PC-3 (cell line): ENCODE measurements at regions not wholly inside any gene's neighbourhood (a gene's known extent, or its start where the extent isn't known, plus 50 kb on each side); places are given as distances from the start of the nearest gene placed in this dataset.
"Not testable (repeated sequence)": the region's sequence is repeated elsewhere in the genome, so short reads cannot be mapped to it uniquely, and the experiment has no call there.

Experiments
- ATAC-seq: fragments of 200-7000 bp; cut with Tn5 transposase; 2 replicates; pipeline ENCODE4 v1.9.1; 2020; ENCODE audit warnings: mild to moderate bottlenecking, moderate library complexity
- BruUV-seq: library from RNA; stranded (reverse); fragments of 400-500 nt; replicated peaks from 2 replicates; lab custom pipeline; 2021; lab: Mats Ljungman, UMichigan
- CTCF ChIA-PET: fragments of 300-600 bp; sonication (Branson Sonifier 250); formaldehyde crosslinking; loops from one replicate; lab custom pipeline; 2022; ENCODE audit warnings: antibody characterized with exemption; lab: Charles Lee
- POLR2A ChIA-PET: fragments of 300-600 bp; sonication (Branson Sonifier 250); formaldehyde crosslinking; loops from one replicate; lab custom pipeline; 2022; ENCODE audit warnings: antibody characterized with exemption; ENCODE audit not compliant: unreplicated experiment; lab: Charles Lee
- DNase-seq: peaks from one replicate; pipeline ENCODE4 v3.0.0-alpha.2; 2015
- H2AFZ ChIP-seq: fragments of 300-600 bp; sonication (generic); 2 replicates; pipeline ENCODE4 v1.6.0; 2016; ENCODE audit warnings: antibody characterized with exemption, low read length
- H3F3A ChIP-seq: fragments of 300-600 bp; sonication (generic); one replicate; pipeline ENCODE4 v1.6.0; 2017; ENCODE audit warnings: antibody characterized with exemption, low read length, control low read depth, mild to moderate bottlenecking; ENCODE audit not compliant: unreplicated experiment
- H3K27ac ChIP-seq: fragments of 300-600 bp; sonication (generic); 2 replicates; pipeline ENCODE4 v1.5.1; 2016; ENCODE audit warnings: mild to moderate bottlenecking, low read length
- H3K27me3 ChIP-seq: fragments of 300-600 bp; sonication (generic); 2 replicates; pipeline ENCODE4 v1.6.1; 2016; ENCODE audit warnings: low read length, mixed read lengths
- H3K36me3 ChIP-seq: fragments of 300-600 bp; sonication (generic); 2 replicates; pipeline ENCODE4 v1.6.1; 2016; ENCODE audit warnings: low read depth, mixed run types, low read length, mixed read lengths
- H3K4me1 ChIP-seq: fragments of 300-600 bp; sonication (generic); 2 replicates; pipeline ENCODE4 v1.5.1; 2016; ENCODE audit warnings: low read length; ENCODE audit not compliant: insufficient read depth
- H3K4me2 ChIP-seq: fragments of 300-600 bp; sonication (generic); 2 replicates; pipeline ENCODE4 v1.6.0; 2016; ENCODE audit warnings: low read length
- H3K4me3 ChIP-seq: fragments of 300-600 bp; sonication (generic); 2 replicates; pipeline ENCODE4 v1.5.1; 2016; ENCODE audit warnings: mild to moderate bottlenecking, low read length, mixed read lengths
- H3K79me2 ChIP-seq: fragments of 300-600 bp; sonication (generic); 2 replicates; pipeline ENCODE4 v1.6.1; 2017; ENCODE audit warnings: low read length, mixed read lengths
- H3K9ac ChIP-seq: fragments of 300-600 bp; sonication (generic); 2 replicates; pipeline ENCODE4 v1.6.0; 2016; ENCODE audit warnings: mild to moderate bottlenecking, low read length
- H3K9me2 ChIP-seq: fragments of 300-600 bp; sonication (generic); replicated peaks from 2 replicates; pipeline ENCODE4 v1.6.1; 2016; ENCODE audit warnings: mixed run types, low read length, mixed read lengths
- H3K9me3 ChIP-seq: fragments of 300-600 bp; sonication (generic); 2 replicates; pipeline ENCODE4 v1.6.1; 2016; ENCODE audit warnings: low read length, mixed read lengths
- H4K20me1 ChIP-seq: fragments of 300-600 bp; sonication (generic); 2 replicates; pipeline ENCODE4 v1.6.1; 2016; ENCODE audit warnings: low read length, mixed read lengths
- CTCF ChIP-seq: fragments of 300-600 bp; sonication (generic); conservative IDR thresholded peaks from 2 replicates; pipeline ENCODE4 v1.5.1; 2017; ENCODE audit warnings: antibody characterized with exemption, low read depth, mild to moderate bottlenecking, low read length
- EZH2 ChIP-seq: fragments of 300-600 bp; sonication (generic); IDR thresholded peaks from one replicate; pipeline ENCODE4 v1.6.1; 2017; ENCODE audit warnings: antibody characterized with exemption, mild to moderate bottlenecking, low read length; ENCODE audit not compliant: unreplicated experiment
- EZH2phosphoT487 ChIP-seq: fragments of 300-600 bp; sonication (generic); IDR thresholded peaks from 2 replicates; pipeline ENCODE4 v1.6.1; 2018; ENCODE audit warnings: mild to moderate bottlenecking, antibody characterized with exemption, low read length, borderline replicate concordance
- intact Hi-C: fragments of 100-400 bp; cut with micrococcal nuclease; formaldehyde crosslinking; loops from 2 replicates; pipeline ENCODE4 v1.9.0; 2023

- no peak for TF ChIP-seq EZH2phosphoT487
- no peak for TF ChIP-seq EZH2
- TF ChIP-seq CTCF: no peak
- ChIA-PET CTCF (no interaction called here), POLR2A (no interaction called here)
- Histone ChIP-seq H3K36me3 (no peaks in the 10 kb centered on the region), H3K79me2 (no peaks in the 10 kb centered on the region), H3K27ac (no peak overlapping the region), H2AFZ (no peak overlapping the region), H3K27me3 (no peaks in the 10 kb centered on the region), H3K4me1 (peaks cover 49% of the 10 kb centered on the region), H4K20me1 (no peaks in the 10 kb centered on the region), H3K4me2 (peak overlapping the region; percentile 38), H3K9me3 (no peaks in the 10 kb centered on the region), H3K9me2 (no peaks in the 10 kb centered on the region), H3F3A (peaks cover 4% of the 10 kb centered on the region), H3K9ac (no peak overlapping the region), H3K4me3 (no peak overlapping the region)
- intact Hi-C loops: loop anchor here (10.0 kb wide), 2 partner anchors 64 to 174 kb away; no protein-coding TSS in a partner anchor
- no TSS peak for BruUV-seq
- ATAC-seq: no peak
- DNase-seq: no peak
Measured at GRCh38 chrX:46200413-46200812, 344.8 kb downstream of the ZNF674 start.

GRCh38 chrX:46198858-46199257 is 346.4 kb downstream of the ZNF674 start:
- intact Hi-C loops: no loop called here
- ChIA-PET CTCF (no interaction called here), POLR2A (no interaction called here)
- H2AFZ ChIP-seq: no peak overlapping the region
- H3K4me2 ChIP-seq: peak overlapping the region; percentile 18; the same call in 1 of the 2 replicates
- ATAC-seq: peak; percentile 71
- peaks cover 37% of the 10 kb centered on the region for H3K4me1 ChIP-seq
- H4K20me1 ChIP-seq: no peaks in the 10 kb centered on the region
- 0 out of 2 replicates have a peak overlapping the region, but pooled peaks have one; percentile 6 for H3K27ac ChIP-seq
- no peak for TF ChIP-seq EZH2phosphoT487
- TF ChIP-seq EZH2: no peak
- TF ChIP-seq CTCF: no peak
- H3K79me2 ChIP-seq: no peaks in the 10 kb centered on the region
- DNase-seq: peak; percentile 63
- no peak overlapping the region for H3K4me3 ChIP-seq
- peaks cover 4% of the 10 kb centered on the region for H3F3A ChIP-seq
- no TSS peak for BruUV-seq
- H3K27me3 ChIP-seq: no peaks in the 10 kb centered on the region
- H3K9me3 ChIP-seq: no peaks in the 10 kb centered on the region
- no peak overlapping the region for H3K9ac ChIP-seq
- no peaks in the 10 kb centered on the region for H3K36me3 ChIP-seq
- no peaks in the 10 kb centered on the region for H3K9me2 ChIP-seq

GRCh38 chrX:46186811-46187106 is 358.5 kb downstream of the ZNF674 start:
- H3K9me2 ChIP-seq, H3K79me2 ChIP-seq, DNase-seq, POLR2A ChIA-PET, H3K4me3 ChIP-seq, H3K27me3 ChIP-seq, H2AFZ ChIP-seq, CTCF ChIA-PET, H4K20me1 ChIP-seq, H3K9me3 ChIP-seq, BruUV-seq, H3F3A ChIP-seq, H3K36me3 ChIP-seq: not testable (repeated sequence)
- intact Hi-C loops: loop anchor here (5.0 kb wide), 1 partner anchor 334 kb away; no protein-coding TSS in a partner anchor
- Histone ChIP-seq H3K9ac (peak overlapping the region; percentile 12; the same call in 1 of the 2 replicates), H3K4me2 (peak overlapping the region; percentile 36), H3K27ac (peak overlapping the region; percentile 73), H3K4me1 (peaks cover 39% of the 10 kb centered on the region)
- peak; percentile 42 for ATAC-seq
